Mammary epithelial cell (primary cell): ENCODE measurements at regions not wholly inside any gene's neighbourhood (a gene's known extent, or its start where the extent isn't known, plus 50 kb on each side); places are given as distances from the start of the nearest gene placed in this dataset.

Source experiments
- EZH2 ChIP-seq: IDR thresholded peaks from 2 replicates; pipeline ENCODE4 v1.6.1; 2012; ENCODE audit warnings: low read length, inconsistent platforms, borderline replicate concordance
- TF ChIP-seq, protein P1 (sequence below), 2 donors: IDR thresholded peaks in 1 of 2; conservative IDR thresholded peaks in 1 of 2; 2 replicates each; pipeline ENCODE4 v1.5.1; 2011 to 2012; ENCODE audit warnings: inconsistent platforms in 2 of 2, low read length in 2 of 2, mild to moderate bottlenecking in 2 of 2, control low read depth in 1 of 2, low read depth in 1 of 2; ENCODE audit not compliant: insufficient read depth in 1 of 2; ENCODE audit errors: extremely low read depth in 1 of 2

DNA sequence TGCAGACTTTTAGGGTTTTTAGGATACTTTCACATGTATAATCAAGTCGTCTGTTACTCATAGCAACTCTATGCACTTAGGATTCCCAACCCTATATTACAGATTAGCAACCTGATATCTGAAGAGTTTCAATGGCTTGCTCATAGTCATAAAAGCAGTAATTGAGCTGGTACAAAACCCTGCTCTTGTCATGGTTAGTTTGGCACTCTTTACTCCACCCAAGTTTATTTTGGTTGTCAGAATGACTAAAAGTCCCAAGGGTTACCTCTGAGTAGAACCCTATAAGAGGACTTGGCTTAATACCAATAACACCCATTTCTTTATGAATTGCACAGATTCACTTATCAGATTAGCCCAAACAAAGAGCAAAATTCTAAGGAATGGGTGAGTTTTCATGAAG lies 550.6 kb downstream of the SOX6 start:
- TF ChIP-seq, protein P1, sequence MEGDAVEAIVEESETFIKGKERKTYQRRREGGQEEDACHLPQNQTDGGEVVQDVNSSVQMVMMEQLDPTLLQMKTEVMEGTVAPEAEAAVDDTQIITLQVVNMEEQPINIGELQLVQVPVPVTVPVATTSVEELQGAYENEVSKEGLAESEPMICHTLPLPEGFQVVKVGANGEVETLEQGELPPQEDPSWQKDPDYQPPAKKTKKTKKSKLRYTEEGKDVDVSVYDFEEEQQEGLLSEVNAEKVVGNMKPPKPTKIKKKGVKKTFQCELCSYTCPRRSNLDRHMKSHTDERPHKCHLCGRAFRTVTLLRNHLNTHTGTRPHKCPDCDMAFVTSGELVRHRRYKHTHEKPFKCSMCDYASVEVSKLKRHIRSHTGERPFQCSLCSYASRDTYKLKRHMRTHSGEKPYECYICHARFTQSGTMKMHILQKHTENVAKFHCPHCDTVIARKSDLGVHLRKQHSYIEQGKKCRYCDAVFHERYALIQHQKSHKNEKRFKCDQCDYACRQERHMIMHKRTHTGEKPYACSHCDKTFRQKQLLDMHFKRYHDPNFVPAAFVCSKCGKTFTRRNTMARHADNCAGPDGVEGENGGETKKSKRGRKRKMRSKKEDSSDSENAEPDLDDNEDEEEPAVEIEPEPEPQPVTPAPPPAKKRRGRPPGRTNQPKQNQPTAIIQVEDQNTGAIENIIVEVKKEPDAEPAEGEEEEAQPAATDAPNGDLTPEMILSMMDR (conservative IDR thresholded peaks at IDR 0.05 in 1 of 2, IDR thresholded peaks at IDR 0.05 in 1 of 2; ENCODE audit: extremely low read depth in 1 of 2, insufficient read depth in 1 of 2, low read depth in 1 of 2, low read length in 2 of 2), result no peak
- TF ChIP-seq EZH2, result no peak
